ENCODE measurements at regions not wholly inside any gene's neighbourhood (a gene's known extent, or its start where the extent isn't known, plus 50 kb on each side); places are given as distances from the start of the nearest gene placed in this dataset.

GRCh38 chr4:182185491-182185890 lies 57.7 kb upstream of the TENM3 start:
- ATAC-seq (no peak), DNase-seq (ENCODE audit: low spot score) (no peak)
- intact Hi-C loops (cut with DNase I) = no loop called here

- DNase-seq (ENCODE audit: low spot score) (no peak), ATAC-seq (no peak)
These were observed 55.5 kb upstream of the TENM3 start for GRCh38 chr4:182187674-182188073.

GRCh38 chr4:182188622-182189021 lies 54.6 kb upstream of the TENM3 start:
- DNase-seq (ENCODE audit: low spot score) (no peak), ATAC-seq (no peak)
- intact Hi-C loops (cut with DNase I) = no loop called here

More at GRCh38 chr4:182187674-182188073, 55.5 kb upstream of the TENM3 start:
- intact Hi-C loops (cut with DNase I) = no loop called here

GRCh38 chr4:182189103-182189878 lies 53.9 kb upstream of the TENM3 start:
- intact Hi-C loops (cut with DNase I) = no loop called here
- ATAC-seq = no peak
- DNase-seq (ENCODE audit: low spot score) = no peak

GRCh38 chr4:182190306-182190705 lies 52.9 kb upstream of the TENM3 start:
- no peak for DNase-seq (ENCODE audit: low spot score)
- intact Hi-C loops (cut with DNase I) = no loop called here
- ATAC-seq = no peak

- intact Hi-C loops (cut with DNase I) = no loop called here
- no peak for DNase-seq (ENCODE audit: low spot score)
- ATAC-seq = no peak
These were observed 50.6 kb upstream of the TENM3 start for GRCh38 chr4:182192511-182193181.

GRCh38 chr4:182193311-182193710 lies 49.9 kb upstream of the TENM3 start:
- no peak for ATAC-seq
- intact Hi-C loops (cut with DNase I) = no loop called here
- no peak for DNase-seq (ENCODE audit: low spot score)

Small RNAs in the stretch of these regions (microRNA-seq; reads per million reads assigned to microRNA genes)
- 13.4 reads per million, percentile 27 among the genes with 10 or more reads in this experiment for gene MIR1305
